GM10248 (cell line): ENCODE measurements at regions not wholly inside any gene's neighbourhood (a gene's known extent, or its start where the extent isn't known, plus 50 kb on each side); places are given as distances from the start of the nearest gene placed in this dataset.

Experiments
- CTCF ChIA-PET: fragments of 300-600 bp; sonication (Branson Sonifier 250); formaldehyde crosslinking; extraction: SDS; loops from one replicate; lab custom pipeline; 2021; ENCODE audit warnings: antibody characterized with exemption; lab: Yijun Ruan, JAX
- POLR2A ChIA-PET: fragments of 350-650 bp; sonication (Branson Sonifier 250); formaldehyde crosslinking; extraction: SDS; loops from one replicate; lab custom pipeline; 2020; ENCODE audit warnings: antibody characterized with exemption; lab: Yijun Ruan, JAX
- DNase-seq: peaks from one replicate; pipeline ENCODE4 v3.0.0; 2012; ENCODE audit errors: extremely low spot score
- CTCF ChIP-seq: IDR thresholded peaks from 2 replicates; pipeline ENCODE4 v1.5.1; 2012; ENCODE audit warnings: mild to moderate bottlenecking, low read depth; ENCODE audit errors: extremely low read depth, missing control alignments, control extremely low read depth

DNA sequence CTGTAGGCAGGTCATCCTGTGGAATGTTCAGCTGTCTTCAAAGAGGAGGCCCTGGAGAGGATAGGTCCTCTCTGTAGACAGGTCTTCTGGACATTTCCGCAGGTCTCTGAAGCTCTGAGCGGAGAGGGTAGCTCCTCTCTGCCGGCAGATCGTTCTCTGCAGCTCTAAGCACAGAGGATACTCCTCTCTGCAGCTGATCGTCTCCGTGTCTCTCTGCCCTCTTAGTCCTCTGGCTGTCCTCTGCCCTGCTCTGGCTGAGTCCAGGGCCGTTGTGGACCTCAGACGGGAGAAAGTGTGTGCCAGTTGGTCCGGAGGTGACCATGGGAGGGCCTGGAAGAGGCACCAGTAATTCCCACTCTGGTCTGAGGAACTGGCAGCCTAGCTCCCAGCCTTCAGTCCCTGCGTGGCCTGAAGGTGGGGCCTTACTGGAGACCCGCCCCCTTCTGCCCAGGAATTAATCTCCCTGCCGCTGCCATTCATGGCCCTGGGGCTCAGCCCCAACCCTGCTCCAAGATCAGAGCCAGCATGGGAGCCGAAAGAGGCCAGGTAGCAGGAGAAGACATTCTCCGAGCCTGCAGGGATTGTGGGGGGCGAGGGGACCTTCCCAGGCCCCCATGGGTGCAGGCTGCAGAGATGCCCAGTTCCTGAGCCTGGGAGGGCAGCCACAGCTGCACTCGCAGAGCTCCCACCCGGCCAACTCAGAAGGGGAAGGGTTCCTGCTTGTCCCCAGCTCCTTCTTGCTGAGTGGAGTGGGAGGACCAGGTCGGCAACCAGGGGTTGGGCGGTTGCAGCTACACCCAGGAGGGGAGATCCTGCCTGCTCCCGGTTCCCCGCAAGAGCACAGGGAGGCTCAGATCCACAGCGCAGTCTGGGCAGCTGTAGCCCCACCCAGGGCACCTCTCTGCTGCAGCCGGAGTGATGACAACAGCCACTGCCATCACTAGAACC lies 488.7 kb downstream of the RSL24D1 start:
- ChIA-PET POLR2A (interaction anchor here (0.6 kb wide), 1 partner anchor 554 kb away, joined by 4 read pairs; no protein-coding TSS in a partner anchor), CTCF (interaction anchor here (0.9 kb wide), 1 partner anchor 11 kb away, joined by 3 read pairs; no protein-coding TSS in a partner anchor)
- DNase-seq, result no peak
- TF ChIP-seq CTCF, result no peak

GRCh38 chr15:54687628-54688027 lies 509.1 kb downstream of the RSL24D1 start:
- CTCF ChIA-PET, result interaction anchor here (1.0 to 1.2 kb wide), 2 partner anchors 25 to 43 kb away, joined by 3 read pairs; no protein-coding TSS in a partner anchor
- TF ChIP-seq CTCF, result no peak
- POLR2A ChIA-PET, result no interaction called here
- no peak for DNase-seq
